Aorta (tissue), 5 donors: ENCODE measurements at regions not wholly inside any gene's neighbourhood (a gene's known extent, or its start where the extent isn't known, plus 50 kb on each side); places are given as distances from the start of the nearest gene placed in this dataset.

Source experiments
- ATAC-seq: fragments of 200-7000 bp; cut with Tn5 transposase; one replicate; pipeline ENCODE4 v1.9.1; 2022; ENCODE audit warnings: moderate library complexity; ENCODE audit not compliant: low FRiP score
- DNase-seq, 2 donors: peaks; one replicate each; pipeline ENCODE4 v3.0.0-alpha.2; 2020
- H3K27ac ChIP-seq, 2 donors: one replicate each; pipeline ENCODE4 v1.5.1; 2013; ENCODE audit warnings: low read length in 2 of 2, mild to moderate bottlenecking in 2 of 2, moderate library complexity in 2 of 2, control low read depth in 1 of 2, inconsistent platforms in 1 of 2, low read depth in 1 of 2
- H3K27me3 ChIP-seq, 2 donors: one replicate each; pipeline ENCODE4 v1.6.1; 2013; ENCODE audit warnings: control low read depth in 1 of 2, low read length in 1 of 2, mild to moderate bottlenecking in 1 of 2, moderate library complexity in 1 of 2; ENCODE audit not compliant: insufficient read depth in 2 of 2, control insufficient read depth in 1 of 2
- H3K36me3 ChIP-seq, 2 donors: one replicate each; pipeline ENCODE4 v1.6.1; 2013; ENCODE audit warnings: control low read depth in 1 of 2, low read length in 1 of 2, mild to moderate bottlenecking in 1 of 2; ENCODE audit not compliant: insufficient read depth in 2 of 2, control insufficient read depth in 1 of 2
- H3K4me1 ChIP-seq, 2 donors: one replicate each; pipeline ENCODE4 v1.6.1; 2013; ENCODE audit warnings: low read length in 2 of 2, control low read depth in 1 of 2, mild to moderate bottlenecking in 1 of 2, moderate library complexity in 1 of 2; ENCODE audit not compliant: insufficient read depth in 2 of 2, control insufficient read depth in 1 of 2
- H3K4me3 ChIP-seq, 2 donors: one replicate each; pipeline ENCODE4 v1.5.1; 2013; ENCODE audit warnings: low read length in 2 of 2, control low read depth in 1 of 2, mild to moderate bottlenecking in 1 of 2
- H3K9me3 ChIP-seq: one replicate; pipeline ENCODE4 v1.6.1; 2013; ENCODE audit warnings: mild to moderate bottlenecking, low read length; ENCODE audit not compliant: control insufficient read depth
- WGBS, 2 donors: extraction: QIAGEN DNeasy Blood & Tissue Kit; methylation state at CpG; one replicate each; pipeline ENCODE4 v1.1.7; 2013; 5-methylcytosine and 5-hydroxymethylcytosine counted together
- intact Hi-C, 2 donors: fragments of 100-400 bp; cut with DNase I; formaldehyde crosslinking; loops; one replicate each; pipeline versions ENCODE4 v1.14.2 to v1.15.0; 2022
- donor health status: healthy with polysubstance abuse.
- donor health status: Bipolar disorder and iron deficiency.
- donor health status: DM: no; HTN: no; CAD: no.
- donor health status: DM: no; HTN: no; CAD: no.
- donor health status: DM: yes; HTN: yes; CAD: no.

DNA sequence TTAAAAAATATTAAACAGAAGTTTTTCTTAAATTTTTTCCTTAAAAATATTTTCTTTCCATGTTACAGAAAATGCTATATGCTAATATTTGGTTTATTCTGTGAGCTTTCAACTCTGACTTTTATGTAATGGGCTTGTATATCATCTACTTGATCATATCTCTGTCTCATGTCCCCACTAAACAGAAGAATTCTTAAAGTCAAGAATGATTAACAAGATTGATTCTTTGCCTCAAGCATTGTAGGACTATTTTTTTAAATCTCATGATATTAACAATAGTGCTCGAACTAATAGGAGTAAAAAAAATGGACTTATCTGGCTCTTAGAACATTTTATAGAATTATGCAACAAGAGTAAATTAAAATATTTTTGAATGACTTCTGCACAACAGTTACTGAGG, 206.3 kb downstream of the C12orf50 start:
- H3K36me3 ChIP-seq = no peaks in the 10 kb centered on the region
- H3K27me3 ChIP-seq = no peaks in the 10 kb centered on the region
- 86 to 90% methylated on average over 1 of the region's 1 CpG for WGBS, 2 donors
- no peak for DNase-seq
- no peaks in the 10 kb centered on the region for H3K4me1 ChIP-seq
- no peak for ATAC-seq
- no peaks in the 10 kb centered on the region for H3K9me3 ChIP-seq
- no peak overlapping the region for H3K4me3 ChIP-seq
- no peak overlapping the region for H3K27ac ChIP-seq
- intact Hi-C loops = no loop called here

DNA sequence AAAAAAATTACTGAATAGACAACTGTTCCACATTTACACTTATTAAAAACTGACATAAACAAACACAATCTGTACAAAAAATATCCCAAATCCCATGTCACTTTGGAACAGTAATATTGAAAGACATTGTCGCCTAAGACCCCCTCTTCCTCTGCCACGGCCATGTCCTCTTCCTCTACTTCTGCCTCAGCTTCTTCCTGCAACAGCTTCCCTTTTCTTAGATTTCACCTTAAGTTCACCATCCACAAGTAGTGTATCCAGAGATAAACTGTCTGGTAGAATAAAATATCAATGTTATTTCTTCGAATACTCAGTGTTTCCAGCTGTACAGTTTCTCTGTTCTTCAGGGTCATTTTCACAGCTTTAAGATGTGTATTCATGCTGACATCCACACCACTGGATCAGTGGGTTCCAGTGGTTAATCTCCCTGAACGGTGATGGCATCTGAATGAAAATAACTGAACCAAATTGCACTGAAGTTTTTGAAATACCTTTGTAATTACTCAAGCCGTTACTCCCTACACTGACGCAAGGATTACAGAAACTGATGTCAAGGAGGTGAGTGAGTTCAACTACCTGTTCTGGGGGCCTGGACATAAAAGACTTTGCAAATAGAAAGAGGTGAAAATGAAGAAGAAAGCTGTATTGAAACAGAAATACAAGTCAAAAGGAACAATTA, 208.5 kb downstream of the C12orf50 start:
- H3K4me1 ChIP-seq = no peaks in the 10 kb centered on the region
- no peak for ATAC-seq
- intact Hi-C loops = no loop called here
- no peaks in the 10 kb centered on the region for H3K9me3 ChIP-seq
- H3K27ac ChIP-seq = no peak overlapping the region
- 63 to 66% methylated on average over 6 of the region's 6 CpGs for WGBS, 2 donors
- no peak for DNase-seq
- H3K4me3 ChIP-seq = no peak overlapping the region
- H3K27me3 ChIP-seq = no peaks in the 10 kb centered on the region
- no peaks in the 10 kb centered on the region for H3K36me3 ChIP-seq

GRCh38 chr12:87818441-87818840, 210.8 kb downstream of the C12orf50 start:
- no peak for DNase-seq
- Histone ChIP-seq H3K4me3 (no peak overlapping the region), H3K9me3 (no peaks in the 10 kb centered on the region), H3K4me1 (no peaks in the 10 kb centered on the region), H3K27ac (no peak overlapping the region), H3K36me3 (no peaks in the 10 kb centered on the region), H3K27me3 (no peaks in the 10 kb centered on the region)
- intact Hi-C loops = loop anchor here in 1 of 2 donors (10.0 kb wide), 1 partner anchor 494 kb away; no protein-coding TSS in a partner anchor
- ATAC-seq = no peak

DNA sequence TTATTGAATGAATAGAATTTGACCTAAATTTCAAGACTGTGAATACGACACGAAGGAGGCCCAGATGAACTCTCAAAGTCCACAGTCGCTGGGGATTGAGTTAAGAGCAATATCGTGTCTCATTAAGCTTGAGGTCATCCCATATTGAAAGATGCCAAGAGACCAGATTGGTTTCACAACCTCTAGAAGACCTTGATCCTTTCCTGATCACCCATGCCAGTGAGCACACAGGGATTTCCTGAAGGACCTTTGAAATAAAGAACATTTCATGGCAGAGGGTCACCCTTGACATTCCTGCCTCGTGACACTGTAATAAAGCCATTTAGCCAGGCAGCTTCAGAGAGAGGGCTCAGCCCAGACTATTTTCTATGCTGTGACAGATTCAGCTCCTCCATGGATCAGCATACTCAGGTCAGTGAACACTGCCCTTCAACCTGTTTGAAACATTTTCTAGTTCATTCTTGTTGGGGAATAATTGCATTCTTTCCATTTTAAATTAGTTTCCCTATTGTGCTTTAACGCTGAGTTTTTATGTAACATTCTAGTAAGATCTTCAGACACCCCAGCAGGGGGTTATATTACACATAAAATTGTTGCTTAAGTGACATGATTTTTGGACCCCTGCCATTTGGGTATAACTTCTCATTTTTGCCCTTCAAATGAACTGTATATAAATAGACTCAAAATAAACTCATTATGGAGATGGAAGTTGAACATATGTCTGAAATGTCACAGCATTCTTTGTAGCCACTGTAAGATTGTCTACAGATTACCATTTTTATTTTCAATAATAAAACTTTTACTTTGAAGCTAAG, 213.2 kb downstream of the C12orf50 start:
- H3K36me3 ChIP-seq = no peaks in the 10 kb centered on the region
- H3K4me1 ChIP-seq = peaks cover 0 to 5% of the 10 kb centered on the region in 2 donors
- H3K27ac ChIP-seq = no peak overlapping the region
- no peak for ATAC-seq
- intact Hi-C loops = loop anchor here in 1 of 2 donors (10.0 kb wide), 1 partner anchor 491 kb away; no protein-coding TSS in a partner anchor
- H3K4me3 ChIP-seq = no peak overlapping the region
- DNase-seq = no peak
- H3K27me3 ChIP-seq = no peaks in the 10 kb centered on the region
- no peaks in the 10 kb centered on the region for H3K9me3 ChIP-seq
- 80 to 82% methylated on average over 6 of the region's 6 CpGs for WGBS, 2 donors

DNA sequence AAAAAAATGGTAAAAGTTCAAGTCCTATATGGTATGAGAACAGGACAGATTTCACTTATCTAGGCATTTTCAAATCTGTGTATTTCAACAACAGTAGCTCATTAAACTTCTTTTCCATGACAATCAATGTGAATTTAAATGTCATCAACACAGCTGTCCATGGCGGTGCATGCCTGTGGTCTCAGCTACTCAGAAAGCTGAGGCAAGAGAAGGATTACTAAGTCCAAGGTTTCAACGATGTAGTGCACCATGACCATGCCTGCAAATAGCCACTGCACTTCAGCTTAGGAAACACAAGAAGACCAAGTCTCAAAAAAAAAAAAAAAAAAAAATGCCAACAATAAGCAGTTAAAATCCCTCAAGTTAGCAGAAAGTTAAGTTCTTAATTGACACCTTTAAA, 214.6 kb downstream of the C12orf50 start:
- H3K27ac ChIP-seq = no peak overlapping the region
- no peaks in the 10 kb centered on the region for H3K27me3 ChIP-seq
- intact Hi-C loops = loop anchor here in 1 of 2 donors (10.0 kb wide), 1 partner anchor 490 kb away; no protein-coding TSS in a partner anchor
- 69 to 100% methylated on average over 2 of the region's 2 CpGs for WGBS, 2 donors
- H3K9me3 ChIP-seq = no peaks in the 10 kb centered on the region
- ATAC-seq (no peak), DNase-seq (no peak)
- H3K4me1 ChIP-seq = peaks cover 0 to 7% of the 10 kb centered on the region in 2 donors
- H3K36me3 ChIP-seq = no peaks in the 10 kb centered on the region
- H3K4me3 ChIP-seq = no peak overlapping the region

DNA sequence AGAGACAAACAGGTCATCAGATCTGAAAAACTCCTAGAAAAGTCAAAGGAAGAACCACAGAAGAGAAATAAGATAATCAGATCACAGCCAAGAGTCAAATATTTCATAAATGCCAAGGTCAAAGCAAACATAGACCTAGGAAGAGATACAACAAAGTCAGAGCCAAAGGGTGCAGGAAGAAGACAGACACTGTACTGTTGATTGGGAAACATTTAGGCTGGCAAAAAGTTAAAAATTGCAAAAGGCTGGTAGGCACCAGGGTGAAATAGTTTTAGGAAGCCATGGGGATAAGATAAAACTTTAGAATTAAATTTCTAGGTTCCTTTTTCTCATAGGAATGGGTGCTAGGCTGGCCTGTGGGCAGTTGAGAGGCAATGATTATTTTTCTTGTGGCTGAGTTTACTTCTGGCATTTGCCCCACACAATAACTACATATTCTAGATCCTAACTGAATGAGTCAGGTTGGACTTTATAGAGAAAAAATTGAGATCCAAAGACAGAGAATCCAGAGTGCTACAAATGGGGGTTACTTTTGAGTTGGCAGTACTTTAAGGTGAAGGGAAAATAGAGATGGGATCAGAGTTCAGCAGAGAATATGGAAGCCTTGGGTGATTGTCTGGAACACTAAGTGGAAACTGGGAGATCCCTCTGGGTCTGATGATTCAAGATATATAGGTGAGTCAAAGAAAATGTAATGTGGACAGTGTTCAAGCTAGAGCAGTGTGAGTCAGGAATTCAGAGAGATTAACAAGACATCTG, 215.5 kb downstream of the C12orf50 start:
- ATAC-seq (peak; percentile 44), DNase-seq (no peak)
- intact Hi-C loops = loop anchor here in 1 of 2 donors (10.0 kb wide), 1 partner anchor 489 kb away; no protein-coding TSS in a partner anchor
- no peaks in the 10 kb centered on the region for H3K9me3 ChIP-seq
- H3K27me3 ChIP-seq = no peaks in the 10 kb centered on the region
- H3K27ac ChIP-seq = peak overlapping the region in 1 of 2 donors; percentile 67
- H3K4me1 ChIP-seq = peaks cover 0 to 7% of the 10 kb centered on the region in 2 donors
- H3K4me3 ChIP-seq = no peak overlapping the region
- H3K36me3 ChIP-seq = no peaks in the 10 kb centered on the region

DNA sequence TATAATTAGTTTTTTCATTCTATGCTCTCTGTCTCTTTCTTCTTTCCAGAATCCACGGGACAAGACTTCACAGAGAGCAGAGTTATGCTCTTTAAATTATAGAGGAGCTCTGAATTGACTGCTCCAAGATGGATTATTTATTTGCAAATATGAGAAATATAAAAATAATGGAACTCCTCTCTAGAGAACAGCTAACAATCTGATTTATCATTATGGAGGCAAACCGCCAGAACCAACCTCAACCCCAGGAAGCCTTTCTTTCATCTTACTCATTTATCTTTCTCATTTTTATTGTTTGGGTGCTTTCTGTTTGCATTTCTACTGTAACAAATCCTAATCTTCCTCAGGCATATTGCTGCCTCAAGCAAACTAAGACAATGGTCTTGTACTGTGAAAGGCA, 216.5 kb downstream of the C12orf50 start:
- DNase-seq (no peak), ATAC-seq (no peak)
- Histone ChIP-seq H3K9me3 (no peaks in the 10 kb centered on the region), H3K4me3 (no peak overlapping the region), H3K27me3 (no peaks in the 10 kb centered on the region), H3K36me3 (no peaks in the 10 kb centered on the region), H3K27ac (no peak overlapping the region), H3K4me1 (peaks cover 0 to 7% of the 10 kb centered on the region in 2 donors)
- intact Hi-C loops = loop anchor here in 1 of 2 donors (10.0 kb wide), 1 partner anchor 488 kb away; no protein-coding TSS in a partner anchor
- 94 to 100% methylated on average over 2 of the region's 2 CpGs for WGBS, 2 donors

DNA sequence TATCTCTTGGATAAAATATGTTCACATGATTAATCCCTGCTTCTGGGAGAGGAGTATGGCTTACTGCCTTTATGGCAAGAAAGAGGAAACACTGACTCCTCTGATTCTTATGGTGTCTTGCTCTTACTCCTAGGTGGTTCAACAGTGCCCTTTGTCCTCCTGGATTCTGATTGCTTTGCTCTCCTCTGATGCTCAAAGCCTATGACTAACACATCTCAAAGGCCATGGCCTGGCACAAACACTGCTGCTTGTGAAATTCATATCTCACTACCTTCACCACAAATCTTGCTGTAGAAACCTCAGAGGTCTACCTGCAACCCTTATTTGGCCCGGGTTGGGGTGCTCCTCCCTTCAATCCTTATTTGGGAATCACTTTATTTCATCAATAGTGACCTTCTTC, 217.2 kb downstream of the C12orf50 start:
- intact Hi-C loops = loop anchor here in 1 of 2 donors (10.0 kb wide), 1 partner anchor 487 kb away; no protein-coding TSS in a partner anchor
- Histone ChIP-seq H3K36me3 (no peaks in the 10 kb centered on the region), H3K4me1 (peaks cover 0 to 12% of the 10 kb centered on the region in 2 donors), H3K4me3 (no peak overlapping the region), H3K27ac (no peak overlapping the region), H3K27me3 (no peaks in the 10 kb centered on the region), H3K9me3 (no peaks in the 10 kb centered on the region)
- WGBS, 2 donors = 63 to 92% methylated on average over 1 of the region's 1 CpG
- ATAC-seq (no peak), DNase-seq (no peak)
